RWPE2 (cell line): ENCODE measurements at regions not wholly inside any gene's neighbourhood (a gene's known extent, or its start where the extent isn't known, plus 50 kb on each side); places are given as distances from the start of the nearest gene placed in this dataset.

Experiments used
- ATAC-seq: fragments of 200-7000 bp; cut with Tn5 transposase; 3 replicates; pipeline ENCODE4 v1.9.1; 2021; ENCODE audit warnings: low read depth
- DNase-seq: peaks from one replicate; pipeline ENCODE4 v3.0.0-alpha.2; 2020; ENCODE audit warnings: low spot score
- H3K27ac ChIP-seq: fragments of 450-650 bp; 2 replicates; pipeline ENCODE4 v1.5.1; 2017; ENCODE audit warnings: mild to moderate bottlenecking; ENCODE audit not compliant: poor library complexity, severe bottlenecking
- H3K27me3 ChIP-seq: fragments of 250-450 bp; sonication (Bioruptor Pico); 2 replicates; pipeline ENCODE4 v1.5.1; 2021; ENCODE audit warnings: mild to moderate bottlenecking, moderate library complexity; ENCODE audit not compliant: insufficient read depth, poor library complexity, severe bottlenecking
- H3K36me3 ChIP-seq: fragments of 250-450 bp; sonication (Bioruptor Pico); 2 replicates; pipeline ENCODE4 v1.5.1; 2020; ENCODE audit warnings: low read depth, mild to moderate bottlenecking, moderate library complexity
- H3K4me1 ChIP-seq: fragments of 250-450 bp; sonication (Bioruptor Pico); 2 replicates; pipeline ENCODE4 v1.5.1; 2021; ENCODE audit warnings: mild to moderate bottlenecking, moderate library complexity; ENCODE audit not compliant: insufficient read depth, poor library complexity, severe bottlenecking
- H3K4me3 ChIP-seq: fragments of 250-450 bp; sonication (Bioruptor Pico); 2 replicates; pipeline ENCODE4 v1.5.1; 2021; ENCODE audit warnings: mild to moderate bottlenecking, moderate library complexity; ENCODE audit not compliant: severe bottlenecking
- H3K9me3 ChIP-seq: fragments of 250-450 bp; sonication (Bioruptor Pico); 2 replicates; pipeline ENCODE4 v1.5.1; 2021; ENCODE audit warnings: mild to moderate bottlenecking, moderate library complexity; ENCODE audit not compliant: severe bottlenecking
- TF ChIP-seq, protein P1 (sequence below): fragments of 450-650 bp; IDR thresholded peaks from one replicate; pipeline ENCODE4 v1.5.1; 2017; ENCODE audit warnings: mild to moderate bottlenecking, moderate library complexity; ENCODE audit not compliant: poor library complexity, severe bottlenecking

DNA sequence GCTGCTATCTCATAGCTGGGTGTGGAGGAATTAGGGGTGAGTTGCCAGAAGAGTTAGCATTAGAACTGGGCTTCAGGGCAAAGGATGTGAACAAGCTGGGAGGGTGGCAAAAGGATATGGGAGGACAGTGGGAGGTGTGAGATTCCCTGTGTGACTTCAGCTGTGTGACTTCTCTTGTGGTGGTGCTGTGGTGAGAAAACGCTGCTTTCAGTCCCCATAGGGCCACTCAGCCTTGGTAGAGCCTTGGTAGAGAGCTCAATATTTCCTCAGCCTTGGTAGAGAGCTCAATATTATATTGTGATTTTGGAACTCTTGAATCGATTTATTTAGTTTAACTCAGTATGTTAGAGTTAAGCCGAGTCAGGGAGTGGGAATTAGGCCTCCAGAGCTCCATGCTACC, 499.7 kb downstream of the EDEM1 start:
- Histone ChIP-seq H3K4me3 (no peak overlapping the region), H3K4me1 (no peaks in the 10 kb centered on the region), H3K9me3 (peaks cover 8% of the 10 kb centered on the region), H3K36me3 (no peaks in the 10 kb centered on the region), H3K27ac (no peak overlapping the region), H3K27me3 (no peaks in the 10 kb centered on the region)
- no peak for ATAC-seq
- no peak for DNase-seq
- TF ChIP-seq, protein P1, sequence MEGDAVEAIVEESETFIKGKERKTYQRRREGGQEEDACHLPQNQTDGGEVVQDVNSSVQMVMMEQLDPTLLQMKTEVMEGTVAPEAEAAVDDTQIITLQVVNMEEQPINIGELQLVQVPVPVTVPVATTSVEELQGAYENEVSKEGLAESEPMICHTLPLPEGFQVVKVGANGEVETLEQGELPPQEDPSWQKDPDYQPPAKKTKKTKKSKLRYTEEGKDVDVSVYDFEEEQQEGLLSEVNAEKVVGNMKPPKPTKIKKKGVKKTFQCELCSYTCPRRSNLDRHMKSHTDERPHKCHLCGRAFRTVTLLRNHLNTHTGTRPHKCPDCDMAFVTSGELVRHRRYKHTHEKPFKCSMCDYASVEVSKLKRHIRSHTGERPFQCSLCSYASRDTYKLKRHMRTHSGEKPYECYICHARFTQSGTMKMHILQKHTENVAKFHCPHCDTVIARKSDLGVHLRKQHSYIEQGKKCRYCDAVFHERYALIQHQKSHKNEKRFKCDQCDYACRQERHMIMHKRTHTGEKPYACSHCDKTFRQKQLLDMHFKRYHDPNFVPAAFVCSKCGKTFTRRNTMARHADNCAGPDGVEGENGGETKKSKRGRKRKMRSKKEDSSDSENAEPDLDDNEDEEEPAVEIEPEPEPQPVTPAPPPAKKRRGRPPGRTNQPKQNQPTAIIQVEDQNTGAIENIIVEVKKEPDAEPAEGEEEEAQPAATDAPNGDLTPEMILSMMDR: no peak

DNA sequence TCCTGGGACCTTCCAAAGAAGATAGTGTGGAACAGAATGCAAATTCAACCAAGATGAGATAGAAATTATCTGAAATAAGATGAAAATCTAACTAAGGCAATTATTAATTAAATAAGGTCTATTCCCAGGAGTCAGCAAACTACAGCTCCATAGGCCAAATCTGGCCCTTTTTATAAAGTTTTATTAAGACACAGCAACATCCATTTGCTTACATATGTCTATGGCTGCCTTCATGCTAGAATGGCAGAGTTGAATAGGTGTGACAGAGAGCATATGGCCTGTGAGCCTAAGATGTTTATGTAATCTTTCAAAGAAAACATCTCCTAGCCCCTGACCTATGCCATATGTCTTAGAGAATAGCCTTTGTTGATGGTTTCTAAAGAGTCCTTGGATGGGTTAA, 503.0 kb downstream of the EDEM1 start:
- Histone ChIP-seq H3K4me1 (no peaks in the 10 kb centered on the region), H3K36me3 (no peaks in the 10 kb centered on the region), H3K27ac (no peak overlapping the region), H3K27me3 (no peaks in the 10 kb centered on the region), H3K4me3 (no peak overlapping the region), H3K9me3 (peaks cover 7% of the 10 kb centered on the region)
- ATAC-seq: no peak
- TF ChIP-seq, protein P1: no peak
- no peak for DNase-seq

DNA sequence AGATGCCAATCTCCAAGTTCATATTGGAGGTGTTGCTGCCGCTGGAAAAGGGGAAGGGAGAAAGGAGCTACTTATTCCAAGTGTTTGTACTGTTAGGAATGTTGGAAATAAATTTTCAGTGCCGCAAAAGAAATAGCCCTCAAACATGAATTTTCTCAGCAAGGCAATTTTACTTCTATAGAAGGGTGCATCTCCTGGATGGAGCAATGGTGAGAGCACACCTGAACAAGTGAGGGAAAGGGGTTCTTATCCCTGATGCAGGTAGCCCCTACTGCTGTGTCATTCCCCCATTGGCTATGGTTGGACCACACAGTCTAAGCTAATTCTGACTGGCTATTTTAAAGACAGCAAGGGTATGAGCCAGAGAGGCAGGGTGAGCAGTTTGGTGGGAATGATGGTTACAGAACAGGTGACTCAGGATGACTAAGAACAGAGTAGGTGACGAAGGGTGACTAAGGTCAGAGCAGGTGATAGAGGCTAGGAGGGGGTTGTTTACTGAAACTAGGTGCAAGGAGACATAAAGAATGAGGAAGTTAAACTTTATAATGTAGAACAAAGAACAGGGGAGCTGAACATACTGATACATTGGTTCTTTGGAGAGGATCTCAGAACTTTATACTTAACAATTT, 503.5 kb downstream of the EDEM1 start:
- Histone ChIP-seq H3K4me1 (no peaks in the 10 kb centered on the region), H3K27ac (no peak overlapping the region), H3K27me3 (no peaks in the 10 kb centered on the region), H3K36me3 (no peaks in the 10 kb centered on the region), H3K9me3 (peaks cover 7% of the 10 kb centered on the region), H3K4me3 (no peak overlapping the region)
- ATAC-seq (no peak), DNase-seq (no peak)
- TF ChIP-seq, protein P1: no peak

DNA sequence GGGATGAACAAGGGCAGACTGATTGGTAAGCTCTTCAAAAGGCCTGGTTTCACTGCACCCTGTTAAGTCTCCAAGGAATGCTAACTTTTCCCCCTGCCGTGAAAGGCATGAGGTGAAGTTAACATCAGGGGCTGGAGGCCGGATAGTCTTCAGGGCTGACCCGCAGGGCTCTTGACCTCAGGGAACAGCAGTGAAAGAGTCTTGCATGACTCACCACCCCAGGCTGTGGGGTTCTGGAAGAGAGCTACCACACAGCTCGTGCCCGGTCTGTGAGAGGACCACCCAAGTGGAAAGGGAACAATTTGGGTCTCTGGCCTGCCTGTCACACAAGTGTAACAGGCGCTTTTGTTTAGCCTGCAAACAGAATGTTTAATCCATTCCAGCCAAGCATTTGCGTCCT, 504.9 kb downstream of the EDEM1 start:
- Histone ChIP-seq H3K36me3 (no peaks in the 10 kb centered on the region), H3K27me3 (no peaks in the 10 kb centered on the region), H3K27ac (no peak overlapping the region), H3K4me1 (no peaks in the 10 kb centered on the region), H3K9me3 (peaks cover 7% of the 10 kb centered on the region), H3K4me3 (no peak overlapping the region)
- ATAC-seq (no peak), DNase-seq (no peak)
- TF ChIP-seq, protein P1: no peak

DNA sequence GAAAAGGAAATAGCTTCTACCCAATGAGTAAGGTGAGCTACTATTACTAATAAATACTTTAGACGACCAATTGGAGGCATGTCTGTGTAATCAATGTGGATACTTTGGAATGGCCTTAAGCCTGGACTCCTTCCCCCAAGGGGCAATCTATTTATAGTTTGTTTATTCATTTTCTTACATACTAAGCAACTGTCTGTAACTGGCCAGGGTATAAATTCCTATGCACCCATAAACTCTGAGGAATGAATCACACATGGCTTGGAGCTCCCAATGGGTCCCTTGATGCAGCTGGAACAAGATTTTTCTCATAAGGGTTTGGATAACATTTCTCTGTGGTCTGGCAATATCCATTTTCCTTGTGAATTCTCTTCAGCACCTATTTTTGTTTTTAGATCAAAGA, 506.8 kb downstream of the EDEM1 start:
- no peak for DNase-seq

More for the DNA sequence above, 506.8 kb downstream of the EDEM1 start:
- no peak for ATAC-seq
- TF ChIP-seq, protein P1: no peak
- Histone ChIP-seq H3K36me3 (no peaks in the 10 kb centered on the region), H3K27me3 (no peaks in the 10 kb centered on the region), H3K27ac (no peak overlapping the region), H3K4me3 (no peak overlapping the region), H3K9me3 (peaks cover 7% of the 10 kb centered on the region), H3K4me1 (no peaks in the 10 kb centered on the region)
